A673 (cell line): ENCODE measurements at regions not wholly inside any gene's neighbourhood (a gene's known extent, or its start where the extent isn't known, plus 50 kb on each side); places are given as distances from the start of the nearest gene placed in this dataset.

Experiments used
- BruUV-seq: library from RNA; stranded (reverse); fragments of 400-500 nt; replicated peaks from 2 replicates; lab custom pipeline; 2021; lab: Mats Ljungman, UMichigan
- CTCF ChIA-PET: fragments of 300-600 bp; sonication (Branson Sonifier 250); formaldehyde crosslinking; loops from one replicate; lab custom pipeline; 2022; ENCODE audit warnings: antibody characterized with exemption; lab: Charles Lee
- POLR2A ChIA-PET: fragments of 300-600 bp; sonication (Branson Sonifier 250); formaldehyde crosslinking; loops from one replicate; lab custom pipeline; 2022; ENCODE audit warnings: antibody characterized with exemption; ENCODE audit not compliant: low non-redundant PET; lab: Charles Lee
- DNase-seq: peaks from one replicate; pipeline ENCODE4 v3.0.0-alpha.2; 2015; ENCODE audit warnings: low spot score
- H3K27ac ChIP-seq: fragments of 200-600 bp; sonication (generic); 2 replicates; pipeline ENCODE4 v1.5.1; 2016; ENCODE audit warnings: mixed run types, low read depth, mild to moderate bottlenecking, mixed read lengths, antibody characterized with exemption, low read length; ENCODE audit not compliant: poor library complexity, severe bottlenecking
- H3K27me3 ChIP-seq: fragments of 200-600 bp; sonication (generic); replicated peaks from 2 replicates; pipeline ENCODE4 v1.6.1; 2017; ENCODE audit warnings: mixed run types, low read depth, mild to moderate bottlenecking, mixed read lengths, antibody characterized with exemption, low read length; ENCODE audit not compliant: insufficient read depth, poor library complexity
- H3K36me3 ChIP-seq: fragments of 200-600 bp; sonication (generic); 2 replicates; pipeline ENCODE4 v1.6.1; 2016; ENCODE audit warnings: mixed run types, mild to moderate bottlenecking, mixed read lengths, antibody characterized with exemption, low read length; ENCODE audit not compliant: insufficient read depth, poor library complexity, severe bottlenecking
- H3K4me1 ChIP-seq: fragments of 200-600 bp; sonication (generic); 2 replicates; pipeline ENCODE4 v1.6.1; 2017; ENCODE audit warnings: mixed run types, mild to moderate bottlenecking, mixed read lengths, antibody characterized with exemption, low read length; ENCODE audit not compliant: insufficient read depth, poor library complexity, severe bottlenecking
- H3K4me3 ChIP-seq: fragments of 200-600 bp; sonication (generic); 2 replicates; pipeline ENCODE4 v1.5.1; 2016; ENCODE audit warnings: low read depth, mixed run types, mild to moderate bottlenecking, mixed read lengths, low read length; ENCODE audit not compliant: poor library complexity, severe bottlenecking
- H3K9me3 ChIP-seq: fragments of 200-600 bp; sonication (generic); 2 replicates; pipeline ENCODE4 v1.6.1; 2016; ENCODE audit warnings: mixed run types, low read depth, mild to moderate bottlenecking, mixed read lengths, antibody characterized with exemption, low read length; ENCODE audit not compliant: poor library complexity, severe bottlenecking
- CTCF ChIP-seq: fragments of 300-800, 200-600 bp; sonication (generic); conservative IDR thresholded peaks from 2 replicates; pipeline ENCODE4 v1.5.1; 2017; ENCODE audit warnings: low read depth, mild to moderate bottlenecking, antibody characterized with exemption, low read length, moderate library complexity, mixed read lengths
- EZH2 ChIP-seq: fragments of 200-600 bp; sonication (generic); IDR thresholded peaks from 2 replicates; pipeline ENCODE4 v1.6.1; 2017; ENCODE audit warnings: borderline replicate concordance, low read depth, mild to moderate bottlenecking, mixed read lengths, antibody characterized with exemption, low read length; ENCODE audit not compliant: poor library complexity, severe bottlenecking
- intact Hi-C: fragments of 100-400 bp; cut with micrococcal nuclease; formaldehyde crosslinking; loops from one replicate; pipeline ENCODE4 v1.10.0; 2022; ENCODE audit not compliant: unreplicated experiment

DNA sequence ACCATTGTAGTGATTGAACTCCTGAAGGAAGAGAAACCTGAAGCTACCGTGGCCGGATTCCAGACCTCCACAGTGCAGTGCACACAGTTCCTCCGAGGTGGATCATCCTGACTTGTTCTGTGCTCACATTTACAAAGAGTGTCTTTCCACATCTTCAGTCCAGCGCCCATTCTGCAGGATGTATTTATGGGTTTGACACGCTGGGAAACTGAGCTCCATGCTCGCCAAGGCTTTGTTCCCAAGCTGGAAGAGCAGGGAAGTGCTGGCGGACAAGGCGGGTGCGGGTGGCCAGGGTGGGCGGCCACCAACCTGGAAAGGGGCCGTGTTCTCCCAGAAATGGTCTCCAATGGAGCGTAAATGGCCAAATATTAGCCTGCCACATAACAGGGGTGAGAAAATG lies 227.9 kb downstream of the IRF8 start:
- BruUV-seq = no TSS peak
- CTCF ChIA-PET = no interaction called here
- intact Hi-C loops = no loop called here

DNA sequence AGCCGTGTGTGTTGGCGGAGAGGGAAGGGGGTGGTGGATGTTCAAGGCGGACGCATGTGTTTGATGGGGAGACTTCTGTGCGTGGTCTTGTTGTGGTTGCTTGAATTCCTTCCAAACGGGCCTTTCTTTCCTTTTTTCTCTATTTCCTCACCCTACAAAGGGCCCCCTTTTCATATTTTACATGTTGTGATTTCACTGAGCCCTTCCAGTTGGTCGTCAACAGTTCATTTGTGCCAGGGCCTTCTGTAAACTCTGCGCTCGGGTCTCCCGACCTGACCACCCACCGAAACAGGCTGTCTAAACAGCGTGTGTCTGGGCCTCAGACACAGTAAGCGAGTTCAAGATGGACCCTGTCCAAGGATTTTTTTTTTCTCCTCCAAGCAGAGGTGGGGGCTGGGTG lies 228.4 kb downstream of the IRF8 start:
- intact Hi-C loops = no loop called here
- Histone ChIP-seq H3K4me3 (no peak overlapping the region), H3K36me3 (no peaks in the 10 kb centered on the region), H3K27ac (no peak overlapping the region), H3K27me3 (peaks cover 52% of the 10 kb centered on the region), H3K4me1 (no peaks in the 10 kb centered on the region), H3K9me3 (no peaks in the 10 kb centered on the region)
- POLR2A ChIA-PET = no interaction called here
- CTCF ChIA-PET = no interaction called here
- BruUV-seq = no TSS peak
- DNase-seq = no peak
- no peak for TF ChIP-seq EZH2
- no peak for TF ChIP-seq CTCF

More for the DNA sequence above, 227.9 kb downstream of the IRF8 start:
- H3K27me3 ChIP-seq = peaks cover 57% of the 10 kb centered on the region
- POLR2A ChIA-PET = no interaction called here
- TF ChIP-seq EZH2 (no peak), CTCF (no peak)
- no peaks in the 10 kb centered on the region for H3K36me3 ChIP-seq
- no peaks in the 10 kb centered on the region for H3K4me1 ChIP-seq
- H3K4me3 ChIP-seq = no peak overlapping the region
- H3K27ac ChIP-seq = no peak overlapping the region
- DNase-seq = no peak
- no peaks in the 10 kb centered on the region for H3K9me3 ChIP-seq

GRCh38 chr16:86128246-86128645 lies 229.3 kb downstream of the IRF8 start:
- ChIA-PET CTCF (no interaction called here), POLR2A (no interaction called here)
- H3K27ac ChIP-seq = no peak overlapping the region
- BruUV-seq = no TSS peak
- no peaks in the 10 kb centered on the region for H3K4me1 ChIP-seq
- H3K36me3 ChIP-seq = no peaks in the 10 kb centered on the region
- peaks cover 43% of the 10 kb centered on the region for H3K27me3 ChIP-seq
- DNase-seq = no peak
- intact Hi-C loops = no loop called here
- no peak overlapping the region for H3K4me3 ChIP-seq
- TF ChIP-seq EZH2 = no peak
- TF ChIP-seq CTCF = no peak
- no peaks in the 10 kb centered on the region for H3K9me3 ChIP-seq
